H1 (cell line): ENCODE measurements at regions not wholly inside any gene's neighbourhood (a gene's known extent, or its start where the extent isn't known, plus 50 kb on each side); places are given as distances from the start of the nearest gene placed in this dataset.
"Not testable (repeated sequence)": the region's sequence is repeated elsewhere in the genome, so short reads cannot be mapped to it uniquely, and the experiment has no call there.

ENCODE experiments used
- CTCF ChIA-PET: fragments of 300-600 bp; sonication (Branson Sonifier 250); formaldehyde crosslinking; loops from one replicate; lab custom pipeline; 2021; ENCODE audit not compliant: partially characterized antibody; lab: Charles Lee
- POLR2A ChIA-PET: fragments of 300-600 bp; sonication (Branson Sonifier 250); formaldehyde crosslinking; loops from one replicate; lab custom pipeline; 2021; ENCODE audit warnings: inconsistent platforms; ENCODE audit not compliant: partially characterized antibody; lab: Charles Lee
- DNase-seq, 2 experiments: peaks; one replicate each; pipeline versions ENCODE4 v3.0.0 to v3.0.0-alpha.2; 2010 to 2022; ENCODE audit warnings: low spot score in 2 of 2, low read depth in 1 of 2, mixed read lengths in 1 of 2
- FAIRE-seq: peaks from 2 replicates; lab custom pipeline; 2011; peaks lifted over from hg19 to GRCh38; lab: Jason Lieb, UNC
- H2AFZ ChIP-seq: 2 replicates; pipeline ENCODE4 v1.8.1; 2012; ENCODE audit warnings: low read length, inconsistent platforms
- H2AK5ac ChIP-seq: 2 replicates; pipeline ENCODE4 v1.6.1; 2013; ENCODE audit warnings: low read depth, low read length
- H2BK120ac ChIP-seq: replicated peaks from 2 replicates; pipeline ENCODE3; 2013; ENCODE audit warnings: low read depth, low read length, inconsistent platforms
- H2BK12ac ChIP-seq: 2 replicates; pipeline ENCODE4 v1.6.1; 2013; ENCODE audit warnings: low read depth, low read length
- H2BK15ac ChIP-seq: 2 replicates; pipeline ENCODE4 v1.6.1; 2013; ENCODE audit warnings: low read length
- H2BK20ac ChIP-seq: 2 replicates; pipeline ENCODE4 v1.6.1; 2013; ENCODE audit warnings: low read length
- H2BK5ac ChIP-seq: 2 replicates; pipeline ENCODE4 v1.6.1; 2013; ENCODE audit warnings: low read depth, low read length
- H3K14ac ChIP-seq: 2 replicates; pipeline ENCODE4 v1.6.1; 2013; ENCODE audit warnings: inconsistent platforms; ENCODE audit not compliant: insufficient read length
- H3K18ac ChIP-seq: 2 replicates; pipeline ENCODE4 v1.6.1; 2013; ENCODE audit warnings: low read length; ENCODE audit errors: extremely low read depth
- H3K23ac ChIP-seq: 2 replicates; pipeline ENCODE4 v1.6.1; 2013; ENCODE audit warnings: inconsistent platforms; ENCODE audit not compliant: insufficient read length
- H3K23me2 ChIP-seq: 2 replicates; pipeline ENCODE4 v1.6.1; 2013; ENCODE audit warnings: low read depth, low read length
- H3K27ac ChIP-seq: 2 replicates; pipeline ENCODE4 v1.6.1; 2011; ENCODE audit warnings: low read depth, low read length, inconsistent platforms
- H3K27me3 ChIP-seq, 4 experiments: replicated peaks in 1 of 4; 1 replicate in 1 of 4; 2 replicates in 3 of 4; pipeline versions ENCODE4 v1.6.1 to v1.8.1; 2011 to 2013; ENCODE audit warnings: low read length in 3 of 4, mild to moderate bottlenecking in 3 of 4, inconsistent platforms in 2 of 4, mixed read lengths in 2 of 4, moderate library complexity in 1 of 4; ENCODE audit not compliant: control insufficient read depth in 3 of 4, insufficient read depth in 3 of 4; ENCODE audit errors: extremely low read depth in 1 of 4
- H3K36me3 ChIP-seq, 4 experiments: 2 replicates each; pipeline versions ENCODE4 v1.6.1 to v1.8.1; 2011 to 2013; ENCODE audit warnings: mild to moderate bottlenecking in 4 of 4, low read length in 3 of 4, moderate library complexity in 2 of 4, control low read depth in 1 of 4, inconsistent platforms in 1 of 4; ENCODE audit not compliant: insufficient read depth in 4 of 4, control insufficient read depth in 2 of 4
- H3K4ac ChIP-seq: replicated peaks from 2 replicates; pipeline ENCODE3; 2013; ENCODE audit warnings: low read length, low read depth, mixed read lengths, inconsistent platforms; ENCODE audit not compliant: insufficient read length
- H3K4me1 ChIP-seq, 4 experiments: replicated peaks in 1 of 4; 1 replicate in 1 of 4; 2 replicates in 3 of 4; pipeline versions ENCODE4 v1.6.1 to v1.8.1; 2011 to 2013; ENCODE audit warnings: low read length in 3 of 4, inconsistent platforms in 2 of 4, mixed read lengths in 1 of 4; ENCODE audit not compliant: insufficient read depth in 4 of 4, control insufficient read depth in 3 of 4
- H3K4me2 ChIP-seq, 2 experiments: 2 replicates each; pipeline versions ENCODE4 v1.6.1 to v1.8.1; 2011 to 2013; ENCODE audit warnings: low read depth in 2 of 2, low read length in 2 of 2, control low read depth in 1 of 2, inconsistent platforms in 1 of 2, mild to moderate bottlenecking in 1 of 2; ENCODE audit not compliant: insufficient read depth in 1 of 2
- H3K4me3 ChIP-seq, 4 experiments: fragments of 200-600, 300-600 bp in 1 of 4; sonication (generic), shearing (Covaris generic), sonication (Bioruptor Twin) in 1 of 4; 2 replicates each; pipeline versions ENCODE4 v1.5.1 to v1.8.1; 2011 to 2016; ENCODE audit warnings: low read length in 4 of 4, low read depth in 3 of 4, control low read depth in 2 of 4, inconsistent platforms in 2 of 4, mild to moderate bottlenecking in 2 of 4, mixed read lengths in 1 of 4, moderate library complexity in 1 of 4; ENCODE audit not compliant: insufficient read depth in 2 of 4; ENCODE audit errors: extremely low read depth in 1 of 4
- H3K56ac ChIP-seq: replicated peaks from 2 replicates; pipeline ENCODE3; 2013; ENCODE audit warnings: low read depth, mild to moderate bottlenecking, mixed read lengths, low read length, inconsistent platforms; ENCODE audit not compliant: insufficient read length
- H3K79me1 ChIP-seq: 2 replicates; pipeline ENCODE4 v1.6.1; 2013; ENCODE audit warnings: low read depth, low read length, control low read depth
- H3K79me2 ChIP-seq, 2 experiments: 2 replicates each; pipeline versions ENCODE4 v1.6.1 to v1.8.1; 2012 to 2013; ENCODE audit warnings: low read length in 2 of 2, mild to moderate bottlenecking in 2 of 2, inconsistent platforms in 1 of 2; ENCODE audit not compliant: insufficient read depth in 2 of 2, control insufficient read depth in 1 of 2
- H3K9ac ChIP-seq, 4 experiments: replicated peaks in 1 of 4; 1 replicate in 1 of 4; 2 replicates in 3 of 4; pipeline versions ENCODE4 v1.6.1 to v1.8.1; 2011 to 2013; ENCODE audit warnings: low read depth in 3 of 4, low read length in 3 of 4, control low read depth in 2 of 4, mild to moderate bottlenecking in 2 of 4, moderate library complexity in 2 of 4, inconsistent platforms in 1 of 4; ENCODE audit errors: extremely low read depth in 1 of 4
- H3K9me3 ChIP-seq, 2 experiments: 2 replicates each; pipeline versions ENCODE4 v1.6.1 to v1.8.1; 2012 to 2013; ENCODE audit warnings: mild to moderate bottlenecking in 2 of 2, moderate library complexity in 2 of 2, control low read depth in 1 of 2, inconsistent platforms in 1 of 2, low read depth in 1 of 2, low read length in 1 of 2, mixed read lengths in 1 of 2; ENCODE audit not compliant: insufficient read depth in 2 of 2
- H4K20me1 ChIP-seq, 2 experiments: replicated peaks in 1 of 2; 2 replicates each; pipeline versions ENCODE3 to v1.8.1; 2011 to 2013; ENCODE audit warnings: inconsistent platforms in 2 of 2, low read length in 2 of 2, mild to moderate bottlenecking in 1 of 2; ENCODE audit not compliant: insufficient read depth in 2 of 2, control insufficient read depth in 1 of 2
- H4K5ac ChIP-seq: 2 replicates; pipeline ENCODE4 v1.6.1; 2013; ENCODE audit warnings: low read length, low read depth, mixed read lengths, inconsistent platforms; ENCODE audit not compliant: insufficient read length
- H4K8ac ChIP-seq: 2 replicates; pipeline ENCODE4 v1.8.0; 2013; ENCODE audit warnings: mild to moderate bottlenecking, moderate library complexity, low read length, inconsistent platforms; ENCODE audit not compliant: insufficient read depth; ENCODE audit errors: extremely low read depth
- H4K91ac ChIP-seq: replicated peaks from 2 replicates; pipeline ENCODE3; 2013; ENCODE audit warnings: low read length, mixed read lengths, inconsistent platforms; ENCODE audit not compliant: insufficient read length
- WGBS, 2 experiments: shearing (Covaris generic) in 1 of 2; methylation state at CpG; one replicate each; pipeline versions ENCODE4 v1.1.6 to v1.1.7; 2013 to 2015; ENCODE audit warnings: low lambda C conversion rate in 2 of 2, mixed read lengths in 2 of 2, inconsistent platforms in 1 of 2, low coverage in 1 of 2, missing lambda C conversion rate in 1 of 2; ENCODE audit not compliant: insufficient replicate concordance in 2 of 2, insufficient coverage in 1 of 2, insufficient read length in 1 of 2; ENCODE audit errors: extremely low coverage in 1 of 2, missing lambda C conversion rate in 1 of 2; 5-methylcytosine and 5-hydroxymethylcytosine counted together

DNA sequence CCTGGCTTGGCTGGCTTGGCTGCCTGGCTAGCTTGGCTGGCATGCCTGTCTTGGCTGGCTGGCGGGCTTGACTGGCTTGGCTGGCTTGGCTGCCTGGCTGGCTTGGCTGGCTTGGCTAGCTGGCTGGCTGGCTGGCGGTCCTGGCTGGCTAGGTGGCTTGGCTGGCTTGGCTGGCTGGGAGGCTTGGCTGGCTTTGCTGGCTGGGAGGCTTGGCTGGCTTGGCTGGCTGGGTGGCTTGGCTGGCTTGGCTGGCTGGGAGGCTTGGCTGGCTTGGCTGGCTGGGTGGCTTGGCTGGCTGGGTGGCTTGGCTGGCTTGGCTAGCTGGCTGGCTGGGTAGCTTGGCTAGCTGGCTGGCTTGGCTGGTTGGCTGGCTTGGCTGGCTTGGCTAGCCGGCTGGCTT is 2824.5 kb downstream of the RPIA start:
- H3K56ac ChIP-seq, CTCF ChIA-PET, H2BK12ac ChIP-seq, H2BK15ac ChIP-seq, H3K4me1 ChIP-seq, H3K4me2 ChIP-seq, H2BK20ac ChIP-seq, POLR2A ChIA-PET, H2BK120ac ChIP-seq, H3K4me3 ChIP-seq, H4K20me1 ChIP-seq, H3K9me3 ChIP-seq, H2AK5ac ChIP-seq, H3K23ac ChIP-seq, H2BK5ac ChIP-seq, H4K8ac ChIP-seq, H3K9ac ChIP-seq, FAIRE-seq, H3K36me3 ChIP-seq, H3K23me2 ChIP-seq, H3K18ac ChIP-seq, H4K5ac ChIP-seq, H3K27ac ChIP-seq, H4K91ac ChIP-seq, H3K79me2 ChIP-seq, H3K27me3 ChIP-seq, H3K4ac ChIP-seq, H3K79me1 ChIP-seq, H3K14ac ChIP-seq, H2AFZ ChIP-seq: not testable (repeated sequence)
- 76% methylated on average over 2 of the region's 3 CpGs; no CpG with 5 or more reads in 1 of the 2 experiments for WGBS, 2 experiments
- DNase-seq: peak in 1 of 2 experiments; percentile 23

DNA sequence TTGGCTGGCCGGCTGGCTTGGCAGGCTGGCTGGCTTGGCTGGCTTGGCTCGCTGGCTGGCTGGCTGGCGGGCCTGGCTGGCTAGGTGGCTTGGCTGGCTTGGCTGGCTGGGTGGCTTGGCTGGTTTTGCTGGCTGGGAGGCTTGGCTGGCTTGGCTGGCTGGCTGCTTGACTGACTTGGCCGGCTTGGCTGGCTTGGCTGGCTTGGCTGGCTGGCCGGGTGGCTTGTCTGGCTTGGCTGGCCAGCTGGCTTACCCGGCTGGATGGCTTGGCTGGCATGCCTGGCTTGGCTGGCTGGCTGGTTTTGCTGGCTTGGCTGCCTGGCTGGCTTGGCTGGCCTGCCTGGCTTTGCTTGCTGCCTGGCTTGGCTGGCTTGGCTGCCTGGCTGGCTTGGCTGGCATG is 2825.2 kb downstream of the RPIA start:
- H2BK15ac ChIP-seq, H2AK5ac ChIP-seq, H2BK20ac ChIP-seq, H3K56ac ChIP-seq, H2BK120ac ChIP-seq, H3K4me1 ChIP-seq, H4K20me1 ChIP-seq, H3K27ac ChIP-seq, H3K18ac ChIP-seq, H2BK12ac ChIP-seq, H3K4ac ChIP-seq, H3K9me3 ChIP-seq, POLR2A ChIA-PET, H4K8ac ChIP-seq, H3K14ac ChIP-seq, H3K9ac ChIP-seq, H3K23ac ChIP-seq, H3K4me2 ChIP-seq, H3K79me1 ChIP-seq, CTCF ChIA-PET, H2AFZ ChIP-seq, H3K36me3 ChIP-seq, H4K91ac ChIP-seq, H3K27me3 ChIP-seq, H4K5ac ChIP-seq, H3K23me2 ChIP-seq, H3K79me2 ChIP-seq, H3K4me3 ChIP-seq, FAIRE-seq, H2BK5ac ChIP-seq: not testable (repeated sequence)
- DNase-seq: peak in 1 of 2 experiments; percentile 16
- 86% methylated on average over 5 of the region's 6 CpGs; no CpG with 5 or more reads in 1 of the 2 experiments for WGBS, 2 experiments
